NCI-H1694 (cell line): ENCODE measurements at regions not wholly inside any gene's neighbourhood (a gene's known extent, or its start where the extent isn't known, plus 50 kb on each side); places are given as distances from the start of the nearest gene placed in this dataset.
"Not testable (repeated sequence)": the region's sequence is repeated elsewhere in the genome, so short reads cannot be mapped to it uniquely, and the experiment has no call there.

ENCODE experiments used
- DNase-seq: peaks from one replicate; lab custom pipeline; 2025; lab: John Stamatoyannopoulos, UW

DNA sequence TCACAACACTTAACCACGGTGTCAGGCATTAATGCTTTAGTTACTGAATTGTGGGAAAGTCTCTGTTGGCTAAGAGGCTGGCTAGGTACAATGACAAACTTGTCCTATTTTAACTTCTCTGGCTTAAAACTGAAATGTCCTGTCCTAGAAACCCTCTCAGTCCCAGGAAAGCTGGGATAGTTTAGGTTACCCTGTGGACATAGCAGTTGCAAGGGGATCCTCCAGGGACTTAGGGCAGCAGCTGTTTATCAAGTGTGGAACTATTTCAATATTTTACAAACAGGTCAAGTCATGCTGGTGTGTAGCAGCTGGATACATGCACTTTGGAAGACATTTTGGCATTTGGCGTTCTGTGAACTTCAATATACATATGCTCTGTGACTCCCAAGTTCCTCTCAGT, 95.0 kb upstream of the ARRDC3 start:
- DNase-seq = no peak

DNA sequence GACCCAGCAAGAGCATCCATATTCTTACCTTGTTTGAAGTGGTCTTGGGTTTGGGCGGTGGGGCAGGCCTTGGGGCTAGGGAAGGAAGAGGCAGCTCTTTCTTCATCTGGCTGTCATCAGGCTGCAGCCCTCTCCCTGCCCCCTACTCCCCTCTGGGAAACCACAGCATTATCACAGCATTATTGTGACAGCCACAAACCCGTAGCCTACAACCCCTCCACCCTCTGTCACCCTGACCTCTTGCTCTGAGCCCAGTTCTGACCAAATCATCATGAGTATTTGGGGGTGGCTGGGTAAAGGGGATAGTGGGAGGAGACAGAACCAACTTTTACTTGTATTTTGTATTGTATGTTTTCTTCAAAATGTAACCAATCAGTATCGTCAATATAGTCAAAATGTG, 94.3 kb upstream of the ARRDC3 start:
- DNase-seq = no peak

DNA sequence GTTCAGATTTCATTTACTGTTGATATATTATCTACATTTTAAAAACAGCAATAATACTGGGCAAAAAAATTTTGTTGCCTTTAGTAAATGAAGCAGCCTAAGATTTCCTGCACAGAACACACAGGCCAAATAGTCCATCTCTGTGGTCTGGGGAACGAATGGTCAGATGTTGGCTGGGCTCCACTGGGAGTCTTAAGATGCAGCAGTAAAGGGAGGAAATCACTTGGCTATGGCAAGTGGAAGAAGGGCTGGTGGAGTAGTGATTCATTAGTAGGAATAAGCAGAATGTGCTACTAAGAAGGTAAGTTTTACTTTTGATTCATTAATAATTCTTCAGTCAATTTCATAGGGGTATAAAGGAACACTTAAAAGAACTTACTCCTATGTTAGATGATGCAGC, 91.1 kb upstream of the ARRDC3 start:
- no peak for DNase-seq

DNA sequence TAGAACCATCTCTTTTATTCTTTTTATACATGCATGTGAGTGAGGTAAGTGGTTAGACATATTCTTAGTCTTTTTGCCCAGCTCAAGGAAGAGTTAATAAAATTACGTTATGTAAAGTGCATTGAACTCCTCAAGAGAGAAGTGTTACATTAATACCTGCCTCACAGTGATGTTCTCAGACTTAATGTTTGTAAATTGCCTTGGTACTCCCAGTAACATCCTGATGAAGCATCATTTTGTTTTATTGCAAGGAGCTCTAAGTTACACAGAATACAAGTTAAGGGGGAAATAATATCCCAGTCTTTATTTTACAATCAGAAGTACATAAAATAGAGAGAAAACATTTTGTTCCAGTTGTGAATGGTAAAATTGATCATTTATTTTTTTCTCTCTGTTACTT, 89.5 kb upstream of the ARRDC3 start:
- no peak for DNase-seq

DNA sequence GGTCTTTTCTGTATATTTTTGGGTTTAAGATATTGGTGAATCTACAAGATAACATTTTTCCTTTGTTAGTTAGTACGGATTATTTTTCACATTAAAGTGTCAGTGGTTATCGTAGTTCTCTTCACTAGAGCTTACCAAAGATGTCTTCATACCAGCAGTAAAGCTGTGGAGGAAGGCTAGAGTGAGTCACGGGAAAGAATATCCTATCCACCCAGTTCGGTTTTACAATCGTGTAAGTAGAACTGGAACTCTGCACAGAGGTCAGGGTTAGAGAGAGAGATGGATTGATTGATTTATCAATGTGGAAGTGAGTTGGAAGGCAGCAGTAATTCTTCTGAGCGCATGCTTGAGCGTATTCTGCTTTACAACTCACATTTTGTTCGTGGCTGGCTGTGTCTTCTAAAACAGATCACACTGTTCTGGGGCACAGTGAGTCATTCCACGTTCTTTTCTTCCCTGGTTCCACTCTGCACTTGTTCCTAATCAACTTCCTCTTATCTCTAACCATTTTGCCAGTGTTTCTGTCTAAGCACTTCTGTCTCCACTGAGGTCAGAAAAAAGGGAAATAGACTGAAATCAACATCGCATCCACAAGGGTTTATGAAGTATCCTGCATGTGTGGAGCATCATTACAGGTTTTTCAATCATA, 86.5 kb upstream of the ARRDC3 start:
- DNase-seq = no peak

DNA sequence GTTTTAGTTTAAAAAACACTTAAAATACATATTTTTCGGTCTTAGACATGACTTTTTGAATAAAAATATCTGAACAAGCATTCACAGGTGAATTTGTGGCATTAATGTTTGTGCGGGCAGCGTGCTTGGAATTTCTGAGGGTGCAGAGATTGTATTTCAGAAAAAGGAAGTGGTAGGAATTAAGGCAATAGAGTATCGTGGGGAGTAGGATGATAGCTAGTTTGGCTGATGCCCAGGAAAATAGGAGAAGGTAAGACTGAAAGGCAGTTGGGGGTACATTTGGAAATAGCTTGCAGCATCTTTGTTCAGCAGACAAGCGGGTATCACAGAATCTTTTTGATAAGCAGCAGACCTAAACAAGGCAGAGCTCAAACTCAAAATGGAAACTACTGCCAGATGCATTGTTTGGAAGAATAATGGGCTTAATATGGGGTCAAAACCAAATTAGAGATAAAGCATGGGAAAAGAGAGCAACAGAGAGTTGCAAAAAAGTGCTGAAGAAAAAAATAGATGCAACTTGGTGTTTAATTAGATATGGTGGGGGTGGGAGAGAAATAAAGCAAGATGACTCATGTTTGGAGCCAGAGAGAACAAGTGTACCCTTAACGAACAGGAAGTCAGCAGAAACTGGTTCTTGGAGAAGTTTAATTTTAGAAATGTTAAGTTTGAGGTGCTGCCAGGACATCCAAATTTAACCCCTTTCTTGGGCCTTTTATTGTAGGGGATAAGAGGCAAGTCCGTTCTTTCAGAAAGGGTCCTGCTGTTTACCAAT, 85.7 kb upstream of the ARRDC3 start:
- DNase-seq = no peak

DNA sequence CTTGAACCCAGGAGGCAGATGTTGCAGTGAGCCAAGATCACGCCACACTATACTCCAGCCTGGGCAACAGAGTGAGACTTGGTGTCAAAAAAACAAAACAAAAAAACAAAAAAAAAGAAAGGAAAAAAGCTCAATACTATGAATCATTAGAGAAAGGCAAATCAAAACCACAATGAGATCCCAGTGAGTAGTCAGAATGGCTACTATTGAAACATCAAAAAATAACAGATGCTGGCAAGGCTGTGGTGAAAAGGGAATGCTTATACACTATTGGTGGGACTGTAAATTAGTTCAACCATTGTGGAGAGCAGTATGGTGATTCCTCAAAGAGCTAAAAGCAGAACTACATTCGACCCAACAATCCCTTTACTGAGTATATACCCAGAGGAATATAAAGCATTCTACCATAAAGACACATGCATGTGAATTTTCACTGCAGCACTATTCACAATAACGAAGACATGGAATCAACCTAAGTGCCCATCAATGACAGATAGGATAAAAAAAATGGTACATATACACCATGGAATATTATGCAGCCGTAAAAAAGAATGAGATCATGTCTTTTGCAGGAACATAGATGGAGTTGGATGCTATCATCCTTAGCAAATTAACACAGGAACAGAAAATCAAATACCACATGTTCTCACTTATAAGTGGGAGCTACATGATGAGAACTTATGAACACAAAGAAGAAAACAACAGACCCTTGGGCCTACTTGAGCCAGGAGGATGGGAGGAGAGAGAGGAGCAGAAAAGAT, 81.9 kb upstream of the ARRDC3 start:
- no peak for DNase-seq

DNA sequence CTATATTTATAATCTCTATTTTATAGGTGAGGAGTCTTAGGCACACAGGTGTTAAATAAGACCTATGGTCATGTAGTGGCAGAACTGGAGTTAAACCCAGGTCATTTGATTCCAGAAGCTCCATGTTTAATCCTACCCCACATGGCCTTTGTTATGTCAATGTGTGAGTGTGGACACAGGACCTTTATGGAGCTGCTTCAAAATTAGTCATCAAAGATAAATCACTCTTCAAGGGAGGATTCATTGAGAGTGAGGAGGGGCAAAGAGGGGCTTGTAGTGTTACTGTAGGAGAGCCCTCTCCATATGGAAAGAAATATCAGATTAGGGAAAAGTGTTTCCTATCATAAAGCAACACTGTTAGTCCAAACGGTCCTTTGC, 74.6 kb upstream of the ARRDC3 start:
- no peak for DNase-seq

DNA sequence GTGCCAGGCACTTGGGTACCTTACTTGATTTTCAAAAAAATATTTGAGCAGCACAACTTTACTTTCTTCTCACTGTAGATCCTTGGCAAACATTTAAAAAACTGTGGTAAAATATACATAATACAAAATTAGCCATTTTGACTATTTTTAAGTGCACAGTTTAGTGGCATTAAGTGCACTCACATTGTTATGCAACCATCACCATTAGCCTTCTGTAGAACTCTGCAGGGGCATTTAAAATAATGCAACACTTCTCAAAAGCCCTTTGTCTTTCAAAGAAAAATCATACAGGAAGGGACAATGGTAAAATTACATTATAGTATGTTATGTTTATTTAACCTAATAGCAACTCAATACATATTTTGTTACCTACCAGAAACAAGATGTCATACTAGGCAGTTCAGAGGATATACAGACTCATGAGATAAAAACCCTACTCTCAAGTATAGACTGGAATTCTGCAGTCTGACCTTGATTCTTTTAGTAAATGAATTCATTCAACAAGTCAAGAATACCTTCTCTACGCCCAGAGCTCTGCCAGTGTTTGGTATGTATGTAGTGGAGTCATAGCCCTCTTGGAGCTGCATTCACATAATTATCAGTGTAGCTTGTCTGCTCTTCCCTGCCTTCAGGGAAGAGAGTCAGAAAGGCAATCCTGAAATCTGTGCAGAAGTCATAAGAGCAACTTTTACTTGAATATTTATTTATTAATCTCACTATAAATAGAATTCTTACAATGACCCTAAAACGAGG, 74.0 kb upstream of the ARRDC3 start:
- DNase-seq = no peak

DNA sequence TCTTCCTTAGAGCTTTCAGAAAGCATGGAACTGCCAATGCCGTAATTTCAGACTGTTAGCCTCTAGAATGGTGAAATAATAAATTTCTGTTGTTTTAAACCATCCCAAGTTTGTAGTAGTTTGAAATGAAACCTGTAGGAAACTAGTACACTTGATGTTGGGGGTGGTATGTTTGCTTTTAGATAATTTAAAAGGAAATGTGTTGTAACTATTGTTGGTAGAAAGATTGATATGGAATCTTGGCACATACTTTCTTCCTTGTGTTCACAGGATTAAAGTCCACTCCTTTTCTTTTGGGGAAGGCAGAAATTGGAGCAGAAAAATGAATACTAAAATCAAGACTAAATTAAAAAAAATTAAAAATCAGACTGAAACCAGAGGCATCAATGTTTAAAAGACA, 66.0 kb upstream of the ARRDC3 start:
- no peak for DNase-seq

DNA sequence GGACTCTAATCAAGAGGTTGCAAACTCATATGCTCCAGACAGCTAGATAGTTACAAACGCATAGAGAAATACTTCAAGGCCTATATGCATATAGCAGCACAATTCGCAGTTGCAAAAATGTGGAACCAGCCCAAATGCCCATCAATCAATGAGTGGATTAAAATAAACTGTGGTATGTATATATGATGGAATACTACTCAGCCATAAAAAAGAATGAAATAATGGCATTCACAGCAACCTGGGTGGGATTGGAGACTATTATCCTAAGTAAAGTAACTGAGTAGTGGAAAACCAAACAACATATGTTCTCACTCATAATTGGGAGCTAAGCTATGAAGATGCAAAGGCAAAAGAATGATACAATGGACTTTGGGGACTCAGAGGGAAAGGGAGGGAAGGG, 65.0 kb upstream of the ARRDC3 start:
- not testable (repeated sequence) for DNase-seq

DNA sequence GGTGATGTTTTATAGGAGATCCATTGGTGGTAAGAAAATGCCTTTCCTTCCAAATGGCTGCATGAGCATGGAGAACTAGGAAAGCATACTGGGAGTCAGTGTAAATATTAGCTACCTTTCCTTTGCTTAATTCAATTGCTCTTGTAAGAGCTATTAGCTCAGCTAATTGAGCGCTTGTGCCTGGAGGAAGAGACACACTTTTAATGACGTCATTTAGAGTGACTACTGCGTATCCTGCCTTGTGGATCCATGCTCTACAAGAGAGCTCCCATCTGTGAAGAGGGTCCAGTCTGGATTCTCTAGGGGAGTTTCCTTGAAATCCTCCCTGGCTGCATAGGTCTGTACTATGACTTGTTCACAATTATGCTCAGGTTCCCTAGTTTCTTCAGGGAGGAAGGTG, 63.8 kb upstream of the ARRDC3 start:
- not testable (repeated sequence) for DNase-seq

DNA sequence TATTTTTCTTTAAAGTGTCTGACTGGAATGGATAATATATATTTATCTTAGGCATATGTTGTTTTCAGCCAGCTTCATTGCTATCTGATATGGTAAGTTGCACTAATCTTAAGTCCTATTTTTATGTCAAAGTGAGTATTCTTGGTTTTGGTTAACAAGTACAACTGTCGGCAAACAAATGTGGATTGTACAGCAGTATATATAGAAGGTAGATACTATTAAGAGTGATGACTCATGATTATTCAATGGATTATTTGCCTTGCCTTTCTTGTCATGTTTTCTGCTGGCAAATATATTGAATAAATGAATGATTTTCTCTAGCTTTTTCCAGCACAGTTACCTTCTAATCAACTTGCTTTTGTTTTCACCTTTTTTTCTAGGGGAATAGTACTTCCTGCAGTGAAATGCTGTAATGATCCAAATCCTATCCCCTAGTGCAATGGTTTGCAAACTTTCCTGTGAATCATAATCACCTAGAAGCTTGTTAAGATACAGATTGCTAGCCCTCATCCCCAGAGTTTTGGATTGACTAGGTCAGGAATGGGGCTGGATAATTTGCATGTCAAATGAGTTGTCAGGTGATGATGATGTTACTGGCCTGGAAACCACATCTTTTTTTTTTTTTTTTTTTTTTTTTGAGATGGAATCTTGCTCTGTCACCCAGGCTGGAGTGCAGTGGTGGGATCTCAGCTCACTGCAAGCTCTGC, 60.8 kb upstream of the ARRDC3 start:
- DNase-seq = no peak

DNA sequence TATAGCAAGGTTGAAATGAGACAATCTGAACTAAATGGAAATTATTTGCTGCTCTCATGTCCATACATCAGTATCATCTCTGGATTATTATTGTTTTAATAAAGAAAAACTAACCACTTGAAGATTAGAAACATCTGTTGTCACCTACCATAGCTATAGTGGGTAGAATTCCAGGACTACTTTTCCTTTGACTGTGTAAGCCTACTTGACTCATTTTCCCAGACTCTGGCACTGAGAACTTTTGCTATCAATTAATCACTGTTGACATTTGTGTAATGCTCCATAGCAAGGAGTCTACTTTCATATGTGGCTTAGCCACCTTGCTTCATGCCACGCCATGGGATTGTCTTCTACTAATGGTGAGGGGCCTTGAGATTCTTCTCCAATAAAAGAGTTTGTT, 59.9 kb upstream of the ARRDC3 start:
- DNase-seq = no peak

DNA sequence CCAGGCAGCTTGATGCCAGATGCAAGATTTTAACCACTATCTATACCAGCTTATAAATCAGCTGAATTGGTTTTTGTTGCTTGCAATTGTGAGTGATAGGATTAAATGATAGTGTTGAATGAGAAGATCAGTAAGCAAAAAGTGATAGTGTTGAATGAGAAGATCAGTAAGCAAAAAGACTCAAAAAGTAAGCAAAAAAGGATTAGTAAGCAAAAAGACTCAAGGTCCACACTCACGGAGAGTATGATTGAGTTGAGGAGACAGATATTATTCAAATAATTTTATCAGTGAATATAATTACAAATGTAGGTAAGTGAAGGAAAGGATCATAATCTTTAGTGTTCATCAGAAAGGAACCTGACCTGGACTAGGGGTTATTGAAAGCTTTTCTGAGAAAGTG, 58.0 kb upstream of the ARRDC3 start:
- DNase-seq = no peak

DNA sequence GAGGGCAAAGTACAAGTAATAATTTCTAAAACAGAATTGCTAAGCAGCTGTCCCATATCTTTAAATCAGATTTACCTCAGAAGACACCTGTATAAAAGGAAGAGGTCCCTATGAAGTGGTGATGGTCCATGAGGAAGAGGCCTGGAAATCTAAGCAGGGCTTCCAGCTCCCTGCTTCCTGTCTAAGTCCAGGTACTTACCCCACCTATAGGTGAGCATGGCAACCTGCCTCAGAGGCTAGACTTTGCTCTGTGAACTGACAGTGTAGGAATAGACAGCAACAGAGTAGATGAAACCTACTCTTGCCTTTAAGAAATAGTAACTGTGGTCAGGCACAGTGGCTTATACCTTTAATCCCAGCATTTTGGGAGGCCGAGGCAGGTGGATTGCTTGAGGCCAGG, 55.8 kb upstream of the ARRDC3 start:
- no peak for DNase-seq

DNA sequence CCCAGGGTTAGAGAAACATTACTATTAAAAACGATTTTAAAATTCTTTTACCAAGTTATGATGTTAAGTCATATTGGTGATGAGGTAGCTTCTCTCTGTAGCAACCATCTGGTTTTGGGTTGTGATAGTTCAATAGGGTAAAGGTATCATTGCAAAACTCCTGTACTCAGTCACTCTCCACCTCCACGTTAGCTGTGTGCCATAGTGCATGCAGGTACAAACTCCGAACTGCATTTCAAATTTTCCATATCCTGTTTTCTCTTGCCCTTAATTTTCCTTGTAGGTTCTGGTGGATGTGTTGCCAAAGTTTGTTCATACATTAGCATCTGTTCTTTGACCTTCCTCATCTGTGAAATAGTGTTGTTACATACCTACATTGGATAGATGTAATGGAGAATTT, 53.1 kb upstream of the ARRDC3 start:
- no peak for DNase-seq

DNA sequence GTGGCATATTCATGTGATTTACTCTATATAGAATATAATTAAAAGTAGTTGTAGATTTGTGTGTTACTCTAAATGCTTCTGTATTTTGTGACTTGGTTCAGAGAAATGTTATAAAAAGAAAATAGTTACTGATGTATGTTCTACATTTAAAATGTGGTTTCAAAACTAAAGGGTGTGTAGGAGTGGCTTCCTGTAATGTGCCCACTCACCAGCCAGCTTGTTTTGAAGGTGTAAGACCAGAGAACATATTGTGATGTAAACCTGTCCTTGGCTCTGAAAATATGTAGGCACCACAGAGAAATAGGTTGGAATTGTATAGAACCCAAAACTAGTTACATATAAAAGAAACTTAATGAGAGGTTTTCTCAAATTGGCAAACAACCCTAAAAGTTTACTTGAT, 51.2 kb upstream of the ARRDC3 start:
- no peak for DNase-seq

DNA sequence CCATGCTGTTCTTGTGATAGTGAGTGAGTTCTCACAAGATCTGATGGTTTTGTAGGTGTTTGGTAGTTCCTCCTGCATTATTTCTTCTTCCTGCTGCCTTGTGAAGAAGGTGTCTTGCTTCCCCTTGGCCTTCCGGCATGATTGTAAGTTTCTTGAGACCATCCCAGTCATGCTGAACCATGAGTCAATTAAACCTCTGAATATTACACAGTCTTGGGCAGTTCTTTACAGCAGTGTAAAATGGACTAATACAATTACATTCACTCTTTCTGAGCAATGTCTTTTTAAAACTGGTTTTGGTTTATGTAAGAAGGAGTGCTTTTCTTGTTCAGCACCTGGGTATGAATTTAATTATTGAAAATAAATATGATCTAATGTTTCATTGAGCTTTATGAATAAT, 50.7 kb upstream of the ARRDC3 start:
- no peak for DNase-seq
